ENCODE measurements at regions not wholly inside any gene's neighbourhood (a gene's known extent, or its start where the extent isn't known, plus 50 kb on each side); places are given as distances from the start of the nearest gene placed in this dataset.
A peak's percentile ranks its signal among the peaks of the same experiment; 100 is the strongest.

DNA sequence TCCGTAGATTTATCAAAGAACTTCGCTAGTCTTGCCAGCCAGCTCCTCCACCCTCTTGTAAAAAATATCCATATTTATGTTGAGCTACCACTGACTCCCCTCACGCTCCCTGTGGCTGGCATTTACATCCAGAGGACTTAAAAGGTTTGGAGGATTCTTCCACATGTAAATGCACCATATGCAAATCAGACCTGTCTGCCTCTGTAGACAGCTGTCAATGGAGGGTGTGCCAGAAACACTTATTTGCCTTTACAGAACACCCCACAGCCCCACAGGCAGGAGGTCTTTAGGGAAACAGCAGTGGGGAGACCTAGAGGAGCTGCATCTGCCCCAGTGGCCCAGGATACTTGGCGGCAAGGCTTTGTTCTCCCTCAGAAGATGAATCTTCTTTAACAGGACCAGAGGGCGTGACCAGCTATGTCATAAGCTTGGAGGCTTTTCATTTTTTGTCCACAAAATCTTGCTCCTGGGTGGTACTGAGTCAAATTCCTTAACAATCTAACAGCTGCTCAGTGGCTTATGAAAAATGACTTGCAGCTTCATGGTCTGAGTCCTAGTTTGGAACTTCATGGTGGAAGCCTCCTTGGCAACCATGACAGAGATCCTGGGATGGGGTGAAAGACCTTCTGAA, 535.8 kb downstream of the EBF1 start:
- intact Hi-C loops (cut with DNase I) = no loop called here

DNA sequence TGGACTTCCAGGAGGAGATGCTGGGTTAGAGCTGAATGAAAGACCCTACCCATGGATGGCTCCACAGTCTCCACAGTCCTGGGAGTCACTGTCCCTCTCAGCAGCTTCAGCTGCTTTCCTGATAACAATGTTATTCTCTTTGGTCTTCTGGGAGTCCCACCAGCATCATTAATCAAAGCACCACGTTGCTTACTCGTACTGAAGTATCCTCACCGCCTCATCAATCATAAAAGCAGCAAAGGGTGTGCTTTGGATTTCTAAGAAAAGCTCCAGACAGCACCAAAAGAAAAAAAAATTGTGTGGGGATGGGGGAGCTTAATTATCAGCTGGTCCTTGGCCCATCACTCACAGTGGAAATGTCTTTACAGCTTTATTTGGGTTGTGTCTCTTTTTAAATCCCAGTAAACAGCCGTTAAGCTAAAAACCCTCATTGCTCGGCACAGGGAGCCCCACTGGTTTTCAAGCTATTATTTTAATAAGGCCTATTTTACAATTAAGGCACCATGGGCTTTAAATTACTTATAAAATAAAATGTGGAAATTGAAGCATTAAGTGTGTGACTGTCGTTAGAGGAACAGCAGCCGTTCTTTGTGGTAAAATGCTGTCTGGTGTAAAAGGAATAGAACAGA, 538.0 kb downstream of the EBF1 start:
- DNase-seq (ENCODE audit: missing footprints) (no peak), ATAC-seq (no peak)
- intact Hi-C loops (cut with DNase I) = no loop called here

More for the DNA sequence above, 535.8 kb downstream of the EBF1 start:
- DNase-seq (ENCODE audit: missing footprints) (no peak), ATAC-seq (no peak)

DNA sequence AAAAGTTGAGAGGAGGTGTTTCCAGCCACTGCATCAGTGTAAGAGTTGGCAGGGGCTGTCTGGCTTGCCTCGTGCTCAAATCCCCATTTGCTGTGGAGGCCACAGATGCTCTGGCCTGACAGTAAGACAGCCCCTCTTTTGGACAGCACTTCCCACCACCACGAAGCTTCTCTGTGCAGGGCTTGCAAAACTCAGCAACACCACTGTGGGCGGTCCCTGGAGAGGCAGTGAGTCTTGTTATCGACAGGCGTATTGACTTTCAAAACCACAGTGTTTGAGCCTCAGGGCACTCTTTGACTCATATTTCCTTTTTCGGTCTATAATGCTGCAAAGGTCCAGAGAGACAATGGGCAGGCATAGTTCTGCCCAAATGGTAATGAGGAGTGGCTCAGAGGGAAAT, 539.5 kb downstream of the EBF1 start:
- ATAC-seq (peak; percentile 78), DNase-seq (ENCODE audit: missing footprints) (no peak)
- intact Hi-C loops (cut with DNase I) = no loop called here

DNA sequence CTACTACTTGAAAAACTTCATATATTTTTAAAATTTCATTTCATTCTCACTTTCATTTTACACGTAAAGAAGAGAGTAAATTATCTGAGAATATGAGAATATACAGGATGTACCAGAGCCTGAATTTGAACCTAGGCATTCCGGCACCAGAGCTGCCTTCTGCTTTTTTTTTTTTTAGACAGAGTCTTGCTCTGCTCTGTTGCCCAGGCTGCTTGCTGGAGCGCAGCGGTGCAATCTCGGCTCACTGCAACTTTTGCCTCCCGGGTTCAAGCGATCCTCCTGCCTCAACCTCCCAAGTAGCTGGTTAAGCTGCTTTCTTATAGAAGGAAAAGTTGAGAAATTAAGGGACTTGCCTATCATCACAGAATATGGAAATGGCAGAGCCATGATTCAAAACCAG, 540.1 kb downstream of the EBF1 start:
- intact Hi-C loops (cut with DNase I) = loop anchor here (10.0 kb wide), 1 partner anchor 135 kb away; no protein-coding TSS in a partner anchor
- ATAC-seq (no peak), DNase-seq (ENCODE audit: missing footprints) (no peak)

DNA sequence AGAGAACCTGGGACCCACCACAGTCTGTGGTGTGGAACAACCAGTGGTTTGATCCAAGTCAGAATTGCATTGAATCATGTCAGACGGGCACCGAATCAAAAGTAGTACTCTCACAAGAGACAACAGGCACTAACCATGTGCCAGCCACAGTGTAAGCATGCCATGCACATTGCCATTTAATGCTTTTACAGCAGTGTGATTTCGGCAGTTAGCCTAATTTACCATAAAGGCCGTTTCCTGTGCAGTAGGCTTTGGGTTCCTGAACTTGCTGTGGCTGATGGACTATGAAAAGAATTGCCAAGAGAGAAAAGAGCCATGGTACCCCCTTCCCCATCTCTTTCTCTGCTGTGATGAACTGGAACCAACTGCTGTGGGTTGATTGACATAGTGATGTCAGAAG, 540.6 kb downstream of the EBF1 start:
- no peak for DNase-seq (ENCODE audit: missing footprints)
- no peak for ATAC-seq
- intact Hi-C loops (cut with DNase I) = loop anchor here (10.0 kb wide), 1 partner anchor 136 kb away; no protein-coding TSS in a partner anchor

DNA sequence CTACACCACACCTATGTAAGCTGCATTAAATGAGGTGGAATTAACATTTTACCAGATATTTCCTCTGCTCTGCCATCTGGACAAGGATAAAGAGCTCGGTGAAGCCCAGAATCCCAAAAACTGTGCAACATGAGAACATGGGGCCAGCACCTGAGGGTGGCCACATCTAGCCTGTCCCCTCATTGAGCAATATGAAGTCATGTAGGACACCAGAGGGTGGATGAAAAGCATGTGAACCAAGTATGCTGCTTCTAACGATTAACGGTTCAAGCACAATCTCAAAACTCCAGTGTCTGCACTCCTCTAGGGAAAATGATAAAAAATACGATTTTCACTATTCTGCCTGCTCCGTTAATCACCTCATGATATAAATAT, 545.8 kb downstream of the EBF1 start:
- DNase-seq (ENCODE audit: missing footprints) (no peak), ATAC-seq (peak; percentile 32)
- intact Hi-C loops (cut with DNase I) = loop anchor here (10.0 kb wide), 1 partner anchor 141 kb away; no protein-coding TSS in a partner anchor

DNA sequence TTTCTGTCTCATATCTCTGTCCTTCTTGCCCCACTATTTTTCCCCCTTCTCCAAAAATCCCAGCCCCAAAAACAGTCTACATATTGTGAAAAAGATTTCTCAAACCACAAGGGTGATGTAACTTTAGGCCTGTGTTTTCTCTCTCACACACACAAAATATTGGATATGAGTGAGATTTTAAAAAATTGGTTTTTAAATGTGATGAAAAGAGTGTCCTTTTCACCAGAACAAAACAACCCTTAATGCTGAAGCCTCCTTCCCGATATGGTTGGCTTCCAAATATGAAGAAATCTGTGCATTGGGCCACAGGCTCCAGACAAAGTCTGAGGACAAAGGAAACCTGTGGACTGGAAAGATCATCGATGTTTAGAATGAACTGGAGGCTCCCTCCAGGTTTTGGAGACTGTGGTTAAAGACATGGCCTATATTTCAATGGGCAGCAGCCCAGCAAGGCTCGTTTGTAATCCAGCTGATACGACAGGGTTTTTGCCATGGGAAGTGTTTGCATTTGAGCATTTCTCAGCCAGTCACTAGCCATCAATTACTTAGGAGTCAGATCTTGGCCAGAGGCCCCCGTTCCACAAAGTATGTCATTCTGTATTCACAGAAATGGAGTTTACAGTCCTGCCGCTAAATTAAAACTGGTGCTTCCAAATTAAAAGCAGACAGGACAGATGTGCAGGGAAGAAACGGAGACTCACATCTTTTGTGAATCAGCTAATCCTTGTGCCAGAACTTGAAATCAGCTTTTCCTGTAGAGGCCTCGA, 546.3 kb downstream of the EBF1 start:
- no peak for DNase-seq (ENCODE audit: missing footprints)
- intact Hi-C loops (cut with DNase I) = loop anchor here (10.0 kb wide), 1 partner anchor 141 kb away; no protein-coding TSS in a partner anchor

DNA sequence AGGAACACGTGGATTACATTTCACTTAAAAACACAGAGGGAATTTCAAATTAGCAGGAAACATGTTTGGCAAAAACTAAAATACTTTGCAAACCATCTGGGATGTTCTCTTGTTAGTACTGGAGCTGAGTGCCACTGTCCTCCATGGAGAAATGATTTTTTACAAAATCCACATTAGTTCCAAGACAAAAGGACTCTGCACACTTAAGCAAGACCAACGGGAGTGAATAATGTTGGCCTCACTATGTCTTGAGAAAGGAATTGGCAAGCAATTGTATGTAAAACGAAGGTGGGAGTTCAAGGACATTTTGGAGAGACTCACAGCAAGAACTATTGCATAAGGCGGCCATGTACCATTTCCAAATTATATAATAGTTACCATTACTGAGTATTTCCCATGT, 547.5 kb downstream of the EBF1 start:
- DNase-seq (ENCODE audit: missing footprints) (no peak), ATAC-seq (peak; percentile 92)
- intact Hi-C loops (cut with DNase I) = loop anchor here (10.0 kb wide), 1 partner anchor 143 kb away; no protein-coding TSS in a partner anchor

More for the DNA sequence above, 546.3 kb downstream of the EBF1 start:
- ATAC-seq = peak; percentile 77

DNA sequence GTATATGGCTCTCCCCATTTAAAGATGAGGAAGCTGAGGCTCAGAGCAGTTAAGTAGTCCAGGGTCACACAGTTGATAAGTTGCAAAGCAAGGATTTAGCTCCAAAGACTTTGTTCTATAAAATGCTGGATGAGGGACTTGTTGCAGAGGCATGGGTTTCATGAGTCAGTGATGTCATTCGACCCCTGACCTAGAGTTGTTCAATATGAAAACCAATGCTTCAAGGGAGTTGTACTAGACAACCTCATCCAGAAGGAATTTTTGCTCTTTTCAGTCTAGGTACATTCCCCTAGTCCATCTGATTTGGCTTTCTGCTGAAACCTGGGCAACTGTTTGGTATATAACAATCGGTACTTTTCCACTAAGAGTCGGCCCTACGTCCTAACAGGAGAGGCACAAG, 550.4 kb downstream of the EBF1 start:
- ATAC-seq = no peak
- intact Hi-C loops (cut with DNase I) = loop anchor here (10.0 kb wide), 1 partner anchor 555 kb away; no protein-coding TSS in a partner anchor
- DNase-seq (ENCODE audit: missing footprints) = no peak

DNA sequence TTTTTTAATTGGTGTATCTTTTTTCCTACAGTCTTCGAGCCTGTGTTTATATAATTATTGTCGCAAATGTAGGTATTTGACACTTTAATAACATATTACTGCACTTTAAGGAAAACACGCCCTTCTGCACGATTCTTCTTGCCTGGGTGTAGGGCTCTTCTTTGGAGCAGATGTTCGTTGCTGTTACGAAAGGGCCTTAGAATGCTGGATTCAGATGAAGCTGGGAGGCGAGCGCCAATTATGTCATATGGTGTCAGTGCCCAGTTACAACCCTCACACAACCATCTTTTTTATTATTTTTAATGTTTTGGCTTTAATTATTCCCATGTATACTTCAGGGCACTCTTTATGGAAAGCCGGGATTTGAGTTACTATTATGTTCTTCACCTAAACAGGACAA, 553.0 kb downstream of the EBF1 start:
- intact Hi-C loops (cut with DNase I) = loop anchor here (10.0 kb wide), 1 partner anchor 558 kb away; no protein-coding TSS in a partner anchor
- no peak for DNase-seq (ENCODE audit: missing footprints)
- ATAC-seq = peak; percentile 79

DNA sequence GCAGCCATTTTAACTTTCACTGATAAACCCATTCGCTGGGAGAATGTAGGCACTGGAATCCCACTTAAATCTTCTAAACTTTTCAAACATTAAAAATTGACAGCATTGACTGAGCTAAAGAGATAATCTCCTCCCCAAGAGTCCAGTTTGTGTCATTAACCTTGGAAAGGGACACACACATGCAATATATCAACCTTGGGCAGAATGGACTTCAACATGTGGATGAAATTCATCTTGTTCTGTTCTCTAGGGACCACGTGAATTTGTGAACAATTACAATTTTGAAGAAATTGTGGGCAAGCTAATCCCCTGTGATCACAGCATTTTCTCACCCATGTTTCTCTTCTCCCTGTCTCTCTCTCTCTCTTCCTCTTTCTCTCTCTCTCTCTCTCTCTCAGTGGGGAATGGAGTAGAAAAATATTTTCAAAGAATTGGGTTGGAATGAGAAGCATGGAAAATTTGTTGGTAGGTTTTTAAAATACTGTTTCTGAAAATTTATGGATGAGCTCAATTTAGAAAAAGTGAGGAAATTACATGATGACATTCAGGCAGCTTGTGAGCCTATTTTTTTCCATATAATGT, 553.7 kb downstream of the EBF1 start:
- no peak for DNase-seq (ENCODE audit: missing footprints)
- peak; percentile 23 for ATAC-seq
- intact Hi-C loops (cut with DNase I) = loop anchor here (10.0 kb wide), 1 partner anchor 559 kb away; no protein-coding TSS in a partner anchor

DNA sequence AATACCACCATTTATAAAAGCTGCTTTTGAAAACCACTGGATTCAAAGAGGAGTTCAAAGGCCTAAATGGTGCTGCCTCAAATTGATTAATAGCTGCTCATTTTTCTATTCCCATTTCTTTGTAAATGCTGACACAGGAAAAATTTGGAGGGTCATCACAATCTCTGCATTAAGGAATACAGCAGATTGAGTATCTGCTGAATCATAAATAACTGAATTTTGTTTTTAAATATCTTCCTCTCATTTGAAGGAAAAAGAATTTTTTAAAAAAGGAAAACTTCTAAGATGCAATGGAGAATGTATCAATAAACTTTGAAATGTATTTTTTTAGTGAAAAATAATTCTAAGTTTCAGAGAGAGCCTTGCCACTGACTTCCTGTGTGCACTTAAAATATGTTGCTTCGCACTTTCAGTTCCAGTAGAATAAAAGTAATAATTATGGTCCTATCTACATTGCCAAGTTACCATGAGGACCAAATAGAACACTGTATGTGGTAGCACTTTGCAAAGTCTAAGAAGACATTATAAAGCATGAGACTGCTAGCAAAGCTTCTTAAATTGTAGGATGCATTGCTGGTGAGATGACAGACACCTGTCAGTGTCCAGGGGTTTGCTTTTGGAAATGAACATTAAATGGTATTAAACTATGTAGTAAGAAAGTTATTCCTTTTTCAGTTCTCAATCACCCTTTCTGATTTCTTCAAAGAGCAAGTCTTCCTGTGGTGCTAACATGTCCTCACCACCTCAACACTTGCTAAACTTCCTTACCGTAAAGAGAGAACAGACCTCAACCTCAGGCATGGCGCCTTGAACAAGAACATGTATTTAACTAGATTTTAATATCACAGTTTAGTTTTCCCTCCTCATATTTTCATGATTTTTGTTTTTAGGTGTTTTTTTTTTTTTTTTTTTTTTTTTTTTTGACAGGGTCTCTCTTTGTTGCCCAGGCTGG, 555.1 kb downstream of the EBF1 start:
- intact Hi-C loops (cut with DNase I) = loop anchor here (10.0 kb wide), 1 partner anchor 560 kb away; no protein-coding TSS in a partner anchor
- no peak for DNase-seq (ENCODE audit: missing footprints)
- no peak for ATAC-seq

DNA sequence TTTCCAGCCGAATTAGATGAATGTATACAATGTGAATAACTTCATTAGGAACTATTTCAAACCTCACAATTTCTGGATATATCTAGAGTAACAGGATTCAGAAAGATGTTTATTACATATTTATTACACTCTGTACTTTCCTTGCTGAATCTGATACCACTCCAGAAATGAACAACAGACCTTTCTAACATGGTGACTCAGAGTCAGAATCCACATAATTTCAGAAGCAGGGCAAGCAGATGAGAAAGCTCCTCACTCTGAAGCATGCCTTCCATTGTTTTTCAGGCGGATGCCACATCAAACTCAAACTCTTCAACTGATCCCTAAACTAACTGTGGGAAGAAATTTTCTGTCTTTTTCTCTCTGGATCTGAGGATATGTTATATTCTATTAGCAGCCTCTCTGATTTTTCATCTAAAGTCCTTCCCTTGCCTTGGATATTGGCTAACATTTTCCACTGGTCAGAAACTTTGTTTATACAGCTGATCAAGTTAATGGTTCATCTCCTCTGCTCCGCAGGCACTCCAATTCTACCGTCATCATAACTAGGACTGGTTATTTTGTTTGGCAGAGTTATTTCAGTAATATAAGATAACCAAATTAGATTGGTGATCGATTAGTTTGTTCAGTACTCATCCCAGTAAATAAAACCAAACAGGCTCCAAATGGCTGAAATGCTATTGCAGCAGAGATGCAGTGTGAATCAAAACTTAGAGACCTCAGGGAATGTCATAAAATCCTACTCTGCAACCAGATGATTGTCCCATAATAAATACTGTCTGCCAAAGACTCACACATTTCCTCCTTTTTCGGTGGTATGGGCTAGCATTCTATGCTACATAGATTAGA, 556.0 kb downstream of the EBF1 start:
- DNase-seq (ENCODE audit: missing footprints) (no peak), ATAC-seq (peak; percentile 27)
- intact Hi-C loops (cut with DNase I) = loop anchor here (10.0 kb wide), 1 partner anchor 561 kb away; no protein-coding TSS in a partner anchor

DNA sequence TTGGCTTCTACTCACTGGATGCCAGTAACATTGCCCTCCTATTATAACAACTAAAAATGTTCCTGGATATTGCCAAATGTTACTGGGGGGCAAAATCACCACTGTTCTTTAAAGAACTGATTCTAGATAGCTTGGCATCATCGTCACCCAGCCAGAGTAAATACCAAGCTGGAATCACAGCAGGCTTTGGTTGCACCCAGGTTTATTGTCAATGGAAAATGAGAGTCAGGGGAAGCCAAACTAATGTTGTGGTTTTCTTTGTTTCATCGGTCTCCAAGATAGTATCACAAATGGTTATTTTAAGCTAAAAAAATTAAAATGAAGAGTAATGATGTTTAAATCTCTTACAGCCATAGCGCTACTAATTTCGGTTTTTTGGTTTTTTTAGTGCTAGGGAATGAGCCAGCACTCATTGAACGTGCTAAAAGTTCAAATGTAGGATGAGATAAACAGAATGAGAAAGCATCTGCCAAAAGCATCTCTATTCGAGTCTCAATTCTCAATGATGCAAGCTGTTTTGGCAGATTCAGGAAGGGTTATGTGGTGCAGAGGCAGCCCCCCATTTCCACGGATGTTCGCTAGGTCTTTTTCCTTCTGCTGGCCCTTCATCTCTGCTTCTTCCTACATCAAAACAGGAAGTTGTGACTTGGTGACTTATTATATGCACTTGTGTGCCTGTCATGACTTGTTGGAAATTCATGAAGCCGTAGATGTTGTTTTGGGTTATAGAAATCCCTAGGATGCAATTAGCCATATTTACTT, 558.0 kb downstream of the EBF1 start:
- DNase-seq (ENCODE audit: missing footprints) (no peak), ATAC-seq (no peak)
- intact Hi-C loops (cut with DNase I) = loop anchor here (10.0 kb wide), 1 partner anchor 563 kb away; no protein-coding TSS in a partner anchor

DNA sequence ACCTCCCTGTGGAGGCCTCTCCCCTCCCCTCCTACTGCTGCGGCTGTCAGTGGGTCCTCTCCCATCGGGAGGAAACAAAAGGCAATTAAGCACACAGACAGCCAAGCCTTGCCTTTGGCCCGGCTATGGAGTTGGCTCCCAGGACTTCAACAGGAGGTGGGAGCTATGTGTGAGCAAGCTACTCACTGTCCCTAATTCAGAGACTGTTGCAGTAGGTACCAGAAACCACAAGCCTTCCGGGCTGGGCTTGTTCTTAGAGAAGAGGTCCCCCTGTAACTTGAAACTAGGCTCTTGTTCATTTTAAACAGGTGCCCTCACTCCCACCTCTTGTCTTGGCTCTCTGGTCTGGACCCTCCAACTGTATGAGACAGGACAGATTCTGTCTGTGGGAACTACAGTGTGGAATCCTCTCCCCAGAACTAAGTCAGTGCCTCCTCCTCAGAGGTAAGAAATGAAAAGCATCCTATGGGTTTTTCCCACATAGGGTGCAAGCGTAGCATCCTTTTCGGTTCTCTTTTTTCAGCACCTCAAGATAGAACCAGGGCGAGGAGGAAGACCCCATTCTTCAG, 561.1 kb downstream of the EBF1 start:
- DNase-seq (ENCODE audit: missing footprints) (peak; percentile 70), ATAC-seq (peak; percentile 82)
- intact Hi-C loops (cut with DNase I) = no loop called here

DNA sequence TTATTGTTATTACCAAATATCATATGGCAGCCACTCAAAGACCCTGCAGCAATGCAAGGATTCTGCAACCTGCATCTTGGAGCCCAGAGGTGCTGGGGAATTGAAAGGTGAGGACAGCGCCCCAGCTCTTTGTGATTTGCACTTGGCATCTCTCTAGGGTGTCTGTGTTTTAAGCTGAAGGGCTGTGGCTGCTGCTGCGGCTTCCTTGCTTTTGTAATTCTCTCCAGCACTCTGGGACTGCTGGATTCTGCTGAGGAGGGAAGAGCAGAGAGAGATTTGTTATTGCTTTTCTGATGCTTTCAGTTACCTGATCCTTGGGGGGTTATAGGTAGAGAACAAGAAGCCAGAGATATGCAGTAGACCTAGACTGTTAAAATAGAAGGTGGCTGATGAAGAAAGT, 562.4 kb downstream of the EBF1 start:
- ATAC-seq = no peak
- no peak for DNase-seq (ENCODE audit: missing footprints)
- intact Hi-C loops (cut with DNase I) = no loop called here

Data from Right ventricle myocardium inferior (tissue), 1 donor.